GM18508 (cell line): ENCODE measurements at regions not wholly inside any gene's neighbourhood (a gene's known extent, or its start where the extent isn't known, plus 50 kb on each side); places are given as distances from the start of the nearest gene placed in this dataset.

Experiments used
- ATAC-seq: cut with Tn5 transposase; IDR thresholded peaks from one replicate; pipeline ENCODE4 v1.9.1; 2021; ENCODE audit warnings: moderate number of reproducible peaks; ENCODE audit not compliant: insufficient read depth, unreplicated experiment

GRCh38 chr13:70923863-70924752, 815.9 kb upstream of the KLHL1 start:
- ATAC-seq, result no peak

GRCh38 chr13:70911286-70911685, 803.0 kb upstream of the KLHL1 start:
- ATAC-seq, result no peak

GRCh38 chr13:70908795-70909194, 800.5 kb upstream of the KLHL1 start:
- ATAC-seq, result no peak

- no peak for ATAC-seq
Observed at GRCh38 chr13:70905035-70905434, 796.8 kb upstream of the KLHL1 start.

GRCh38 chr13:70896136-70896535, 787.9 kb upstream of the KLHL1 start:
- no peak for ATAC-seq

GRCh38 chr13:70895599-70895998, 787.3 kb upstream of the KLHL1 start:
- no peak for ATAC-seq

- no peak for ATAC-seq
Observed at GRCh38 chr13:70894258-70894657, 786.0 kb upstream of the KLHL1 start.

- ATAC-seq, result peak; percentile 64
Observed at GRCh38 chr13:70893832-70894231, 785.6 kb upstream of the KLHL1 start.

GRCh38 chr13:70890289-70890688, 782.0 kb upstream of the KLHL1 start:
- no peak for ATAC-seq

GRCh38 chr13:70889163-70889562, 780.9 kb upstream of the KLHL1 start:
- no peak for ATAC-seq

- ATAC-seq, result no peak
Observed at GRCh38 chr13:70884196-70884595, 775.9 kb upstream of the KLHL1 start.

GRCh38 chr13:70874636-70875035, 766.4 kb upstream of the KLHL1 start:
- no peak for ATAC-seq

GRCh38 chr13:70864731-70865130, 756.5 kb upstream of the KLHL1 start:
- no peak for ATAC-seq

GRCh38 chr13:70856711-70857110, 748.5 kb upstream of the KLHL1 start:
- ATAC-seq, result no peak

- no peak for ATAC-seq
Observed at GRCh38 chr13:70856025-70856424, 747.8 kb upstream of the KLHL1 start.

GRCh38 chr13:70849222-70849621, 741.0 kb upstream of the KLHL1 start:
- ATAC-seq, result no peak

- ATAC-seq, result no peak
Observed at GRCh38 chr13:70844391-70845108, 736.3 kb upstream of the KLHL1 start.

GRCh38 chr13:70842062-70842644, 733.9 kb upstream of the KLHL1 start:
- no peak for ATAC-seq

GRCh38 chr13:70841240-70842061, 733.2 kb upstream of the KLHL1 start:
- ATAC-seq, result no peak

- no peak for ATAC-seq
Observed at GRCh38 chr13:70835371-70835770, 727.1 kb upstream of the KLHL1 start.
